GM20000 (cell line): ENCODE measurements at regions not wholly inside any gene's neighbourhood (a gene's known extent, or its start where the extent isn't known, plus 50 kb on each side); places are given as distances from the start of the nearest gene placed in this dataset.

ENCODE experiments used
- DNase-seq: peaks from one replicate; pipeline ENCODE4 v3.0.0; 2012; ENCODE audit warnings: low spot score
- TF ChIP-seq, protein P1 (sequence below): IDR thresholded peaks from 2 replicates; pipeline ENCODE4 v1.5.1; 2012; ENCODE audit warnings: mild to moderate bottlenecking, control low read depth; ENCODE audit errors: extremely low read depth, missing control alignments

DNA sequence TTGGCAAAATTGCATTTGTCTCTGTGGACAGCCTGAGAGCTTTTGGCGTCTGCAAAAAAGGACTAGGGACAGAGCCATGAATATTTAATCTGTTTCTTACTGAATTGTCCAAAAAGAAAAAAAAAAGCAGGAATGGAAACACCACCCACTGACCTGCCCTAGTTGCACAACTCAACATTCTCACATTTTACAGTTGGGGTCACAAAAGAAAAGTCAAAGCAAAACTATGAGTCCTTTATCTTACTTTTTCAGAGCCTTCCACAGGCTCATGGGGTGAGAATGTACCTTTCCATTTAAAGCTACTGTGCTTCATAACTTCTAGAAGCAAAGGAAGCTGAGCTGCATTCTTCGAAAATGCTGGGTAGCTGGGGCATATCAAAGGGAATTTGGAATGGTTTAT lies 225.7 kb downstream of the FAM76B start:
- no peak for DNase-seq

DNA sequence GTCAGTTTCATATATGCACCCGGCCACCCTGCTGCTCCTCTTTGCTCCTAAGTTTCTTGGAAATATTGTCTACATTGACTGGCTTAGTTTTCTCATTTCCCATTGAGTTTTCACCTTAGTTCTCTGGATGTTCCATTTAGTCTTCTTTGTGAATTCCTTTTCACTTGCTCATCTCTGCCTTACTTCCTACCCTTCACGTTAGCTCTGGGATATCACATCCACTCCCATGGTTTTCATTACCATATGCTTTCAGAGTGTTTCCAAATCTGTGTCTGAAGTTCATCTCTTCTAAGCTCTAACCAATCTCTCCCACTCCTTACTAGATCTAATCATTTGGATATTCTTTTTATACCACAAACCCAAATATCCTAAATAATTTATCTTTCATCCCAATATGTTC lies 226.4 kb downstream of the FAM76B start:
- TF ChIP-seq, protein P1, sequence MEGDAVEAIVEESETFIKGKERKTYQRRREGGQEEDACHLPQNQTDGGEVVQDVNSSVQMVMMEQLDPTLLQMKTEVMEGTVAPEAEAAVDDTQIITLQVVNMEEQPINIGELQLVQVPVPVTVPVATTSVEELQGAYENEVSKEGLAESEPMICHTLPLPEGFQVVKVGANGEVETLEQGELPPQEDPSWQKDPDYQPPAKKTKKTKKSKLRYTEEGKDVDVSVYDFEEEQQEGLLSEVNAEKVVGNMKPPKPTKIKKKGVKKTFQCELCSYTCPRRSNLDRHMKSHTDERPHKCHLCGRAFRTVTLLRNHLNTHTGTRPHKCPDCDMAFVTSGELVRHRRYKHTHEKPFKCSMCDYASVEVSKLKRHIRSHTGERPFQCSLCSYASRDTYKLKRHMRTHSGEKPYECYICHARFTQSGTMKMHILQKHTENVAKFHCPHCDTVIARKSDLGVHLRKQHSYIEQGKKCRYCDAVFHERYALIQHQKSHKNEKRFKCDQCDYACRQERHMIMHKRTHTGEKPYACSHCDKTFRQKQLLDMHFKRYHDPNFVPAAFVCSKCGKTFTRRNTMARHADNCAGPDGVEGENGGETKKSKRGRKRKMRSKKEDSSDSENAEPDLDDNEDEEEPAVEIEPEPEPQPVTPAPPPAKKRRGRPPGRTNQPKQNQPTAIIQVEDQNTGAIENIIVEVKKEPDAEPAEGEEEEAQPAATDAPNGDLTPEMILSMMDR = no peak
- DNase-seq = no peak

More for the DNA sequence above, 225.7 kb downstream of the FAM76B start:
- TF ChIP-seq, protein P1 = no peak

DNA sequence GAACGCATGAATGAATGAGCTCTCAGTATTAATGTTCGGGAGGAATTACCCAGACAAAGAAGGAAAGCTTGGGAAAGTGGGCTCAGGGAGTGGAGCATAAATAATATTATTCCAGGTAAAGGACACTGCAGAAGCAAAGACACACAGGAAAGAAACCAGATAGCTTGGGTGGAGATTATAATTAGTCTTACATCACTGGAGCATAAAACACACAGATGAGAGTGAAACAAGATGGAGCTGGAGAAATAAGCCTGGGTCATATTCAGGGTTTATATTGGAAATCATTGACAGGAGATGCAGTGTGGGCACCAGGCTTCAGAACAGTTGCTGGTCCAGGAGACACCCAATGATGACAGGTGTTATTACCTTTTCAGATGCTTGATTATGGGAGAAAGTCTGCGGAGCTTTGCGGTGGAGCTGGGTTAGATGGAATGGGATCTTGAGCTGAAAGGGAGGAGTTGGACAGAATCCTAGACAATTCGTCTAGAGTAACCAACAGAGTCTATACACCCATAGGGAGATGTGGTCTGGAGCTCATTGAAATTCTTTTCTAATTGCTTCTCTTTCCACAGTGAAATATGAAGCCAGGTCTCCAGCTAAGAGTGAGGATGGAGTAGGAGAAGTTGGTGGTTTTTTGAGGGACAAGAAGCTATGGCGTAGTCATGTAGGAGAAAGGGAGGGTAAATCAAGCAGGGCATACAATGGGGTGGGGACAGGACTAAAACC lies 227.2 kb downstream of the FAM76B start:
- no peak for DNase-seq
- TF ChIP-seq, protein P1 = no peak

DNA sequence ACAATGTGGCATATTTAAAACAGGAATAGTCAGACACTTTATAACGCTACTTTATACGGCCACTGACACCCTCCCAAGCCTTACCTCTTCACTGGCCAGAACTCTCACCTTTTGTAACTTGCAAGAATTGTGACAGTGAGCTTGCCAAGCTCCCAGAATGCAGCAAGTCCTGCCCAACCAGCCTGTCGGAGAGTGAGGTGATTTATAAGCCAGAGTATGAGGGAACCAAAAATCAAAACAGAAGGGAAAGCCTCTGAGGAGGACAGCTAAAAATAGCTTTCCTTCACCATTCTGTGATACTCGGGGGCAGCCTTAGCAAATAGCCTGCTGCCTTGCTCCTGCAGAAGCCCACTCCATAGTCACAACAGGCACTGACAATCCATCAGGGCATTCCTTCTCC lies 229.7 kb downstream of the FAM76B start:
- TF ChIP-seq, protein P1 = no peak
- DNase-seq = no peak

DNA sequence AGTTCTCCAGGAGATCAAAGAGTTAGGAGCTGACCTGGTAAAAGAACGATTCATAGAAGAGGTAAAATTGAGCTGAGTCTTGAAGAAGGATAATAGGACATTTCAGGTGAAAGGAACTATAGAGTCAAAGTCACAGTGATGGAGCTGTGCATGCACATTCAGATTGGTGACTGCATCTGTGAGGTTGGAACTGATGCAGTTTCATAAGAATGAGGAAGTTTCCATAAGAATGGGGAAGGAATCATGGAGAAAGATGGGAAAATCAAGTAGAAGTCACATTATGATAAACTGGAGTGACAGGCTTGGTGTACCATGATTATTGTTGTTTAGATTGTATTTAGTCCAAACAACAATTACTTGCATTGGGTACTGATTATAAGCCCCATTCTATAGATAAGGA lies 232.2 kb downstream of the FAM76B start:
- TF ChIP-seq, protein P1 = no peak
- DNase-seq = no peak

DNA sequence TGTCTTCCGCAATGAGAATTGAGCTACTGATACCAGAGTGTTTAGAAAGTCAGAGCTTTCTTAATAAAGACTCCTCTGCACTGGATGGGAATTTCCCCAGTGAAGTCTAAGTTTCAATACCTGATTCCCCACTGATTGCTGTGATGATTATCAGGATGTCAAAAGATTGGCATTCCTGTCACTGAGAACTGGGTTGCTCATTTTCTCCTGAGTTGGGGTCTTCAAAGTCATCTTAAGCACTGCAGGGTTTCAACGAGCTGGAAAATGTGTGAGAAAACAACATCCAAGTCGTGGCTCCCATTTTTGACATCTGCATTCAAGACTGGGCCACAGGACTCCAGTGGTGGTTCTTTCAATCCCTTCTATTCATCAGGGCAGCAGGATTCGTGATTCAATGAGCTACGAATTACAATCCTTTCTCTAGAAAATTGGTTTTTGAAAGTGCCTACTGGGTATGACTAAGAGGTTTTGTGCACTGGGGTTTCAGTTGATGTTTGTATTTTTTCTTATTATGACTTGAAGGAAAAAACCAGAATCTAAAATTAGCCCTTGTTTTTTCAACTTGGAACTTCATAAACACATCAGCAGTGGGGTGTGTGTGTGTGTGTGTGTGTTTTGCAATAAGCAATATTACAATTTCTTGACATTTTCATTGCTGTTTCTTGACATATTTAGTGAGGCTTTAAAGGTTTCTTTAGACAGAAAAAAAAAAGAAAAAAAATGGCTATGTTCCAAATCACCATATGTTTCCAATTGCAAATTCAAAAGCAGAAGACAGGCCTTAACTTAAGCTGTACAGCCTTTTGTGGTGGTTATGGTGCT lies 233.0 kb downstream of the FAM76B start:
- TF ChIP-seq, protein P1 = no peak
- DNase-seq = peak; percentile 32

DNA sequence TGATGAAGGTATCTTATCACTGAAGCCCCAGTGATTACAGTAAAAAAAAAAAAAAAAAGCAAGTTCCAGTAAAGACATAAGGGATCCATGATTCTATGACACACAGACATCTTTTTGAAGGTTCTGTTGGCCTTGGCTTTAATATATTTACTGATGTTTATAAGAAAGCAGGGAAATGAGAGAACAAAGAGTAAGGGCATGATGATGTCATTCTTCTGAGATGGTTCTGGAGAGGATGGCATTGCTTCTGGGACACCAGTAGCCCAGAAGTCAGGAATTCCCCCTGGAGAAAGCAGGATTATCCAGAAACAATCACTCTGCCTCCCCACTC lies 233.6 kb downstream of the FAM76B start:
- no peak for DNase-seq
- TF ChIP-seq, protein P1 = no peak
